Activated CD4-positive, alpha-beta T cell treated with anti-CD3 and anti-CD28 coated beads, Interleukin-2, amount 10 ng/mL, durations not matched to agents 7 days and 5 days (primary cell): ENCODE measurements at regions not wholly inside any gene's neighbourhood (a gene's known extent, or its start where the extent isn't known, plus 50 kb on each side); places are given as distances from the start of the nearest gene placed in this dataset.
"Not testable (repeated sequence)": the region's sequence is repeated elsewhere in the genome, so short reads cannot be mapped to it uniquely, and the experiment has no call there.

Experiments used
- CTCF ChIA-PET: fragments of 350-600 bp; sonication (Branson Sonifier 250); formaldehyde crosslinking; loops from one replicate; lab custom pipeline; 2021; ENCODE audit warnings: antibody characterized with exemption; lab: Charles Lee
- POLR2A ChIA-PET: fragments of 350-600 bp; sonication (Branson Sonifier 250); formaldehyde crosslinking; loops from one replicate; lab custom pipeline; 2021; ENCODE audit warnings: antibody characterized with exemption; lab: Charles Lee
- DNase-seq: peaks from one replicate; pipeline ENCODE4 v3.0.0-alpha.2; 2020
- H3K27ac Mint-ChIP-seq: one replicate; pipeline ENCODE4 v1.8.0; 2021; ENCODE audit warnings: mild to moderate bottlenecking, moderate library complexity, mixed read lengths
- H3K27me3 Mint-ChIP-seq: one replicate; pipeline ENCODE4 v1.8.0; 2021; ENCODE audit warnings: mixed read lengths
- H3K36me3 Mint-ChIP-seq: one replicate; pipeline ENCODE4 v1.8.0; 2021; ENCODE audit warnings: low read depth, mixed read lengths
- H3K4me1 Mint-ChIP-seq: one replicate; pipeline ENCODE4 v1.8.0; 2021; ENCODE audit warnings: mixed read lengths
- H3K4me3 Mint-ChIP-seq: one replicate; pipeline ENCODE4 v1.8.0; 2021; ENCODE audit warnings: mild to moderate bottlenecking, moderate library complexity, mixed read lengths
- H3K9me3 Mint-ChIP-seq: one replicate; pipeline ENCODE4 v1.8.0; 2021; ENCODE audit warnings: mixed read lengths

GRCh38 chr12:28046600-28046999 lies 74.1 kb upstream of the PTHLH start:
- H3K27me3 Mint-ChIP-seq, H3K36me3 Mint-ChIP-seq, H3K4me3 Mint-ChIP-seq, DNase-seq, POLR2A ChIA-PET, H3K4me1 Mint-ChIP-seq, H3K9me3 Mint-ChIP-seq, H3K27ac Mint-ChIP-seq: not testable (repeated sequence)
- CTCF ChIA-PET, result interaction anchor here (0.6 kb wide), 1 partner anchor 1212 kb away, joined by 4 read pairs; no protein-coding TSS in a partner anchor

DNA sequence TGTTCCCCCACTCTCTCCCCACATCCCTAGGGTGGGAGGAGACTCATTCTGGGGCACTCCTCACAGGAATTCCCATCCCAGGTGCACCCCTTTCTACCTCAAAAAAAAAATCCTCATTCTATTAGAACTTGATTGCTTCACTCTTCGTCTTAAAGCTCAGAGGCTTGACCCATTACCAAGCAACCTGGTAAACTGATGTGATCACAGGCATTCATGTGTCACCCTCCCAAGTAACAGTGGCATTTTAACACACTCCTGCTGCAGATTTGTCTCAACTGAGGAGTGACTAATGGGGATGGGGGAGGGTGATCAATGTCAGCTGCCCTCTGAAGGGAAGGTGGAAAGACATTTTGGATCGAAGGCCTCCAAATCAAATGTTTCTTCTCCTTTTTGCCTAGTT lies 78.1 kb upstream of the PTHLH start:
- POLR2A ChIA-PET, result interaction anchor here (0.6 kb wide), 1 partner anchor 79 kb away, joined by 4 read pairs; no protein-coding TSS in a partner anchor
- no peaks in the 10 kb centered on the region for H3K27me3 Mint-ChIP-seq
- H3K4me3 Mint-ChIP-seq, result no peak overlapping the region
- H3K27ac Mint-ChIP-seq, result no peak overlapping the region
- no peaks in the 10 kb centered on the region for H3K4me1 Mint-ChIP-seq
- no peaks in the 10 kb centered on the region for H3K36me3 Mint-ChIP-seq
- CTCF ChIA-PET, result no interaction called here
- peaks cover 4% of the 10 kb centered on the region for H3K9me3 Mint-ChIP-seq
- no peak for DNase-seq

DNA sequence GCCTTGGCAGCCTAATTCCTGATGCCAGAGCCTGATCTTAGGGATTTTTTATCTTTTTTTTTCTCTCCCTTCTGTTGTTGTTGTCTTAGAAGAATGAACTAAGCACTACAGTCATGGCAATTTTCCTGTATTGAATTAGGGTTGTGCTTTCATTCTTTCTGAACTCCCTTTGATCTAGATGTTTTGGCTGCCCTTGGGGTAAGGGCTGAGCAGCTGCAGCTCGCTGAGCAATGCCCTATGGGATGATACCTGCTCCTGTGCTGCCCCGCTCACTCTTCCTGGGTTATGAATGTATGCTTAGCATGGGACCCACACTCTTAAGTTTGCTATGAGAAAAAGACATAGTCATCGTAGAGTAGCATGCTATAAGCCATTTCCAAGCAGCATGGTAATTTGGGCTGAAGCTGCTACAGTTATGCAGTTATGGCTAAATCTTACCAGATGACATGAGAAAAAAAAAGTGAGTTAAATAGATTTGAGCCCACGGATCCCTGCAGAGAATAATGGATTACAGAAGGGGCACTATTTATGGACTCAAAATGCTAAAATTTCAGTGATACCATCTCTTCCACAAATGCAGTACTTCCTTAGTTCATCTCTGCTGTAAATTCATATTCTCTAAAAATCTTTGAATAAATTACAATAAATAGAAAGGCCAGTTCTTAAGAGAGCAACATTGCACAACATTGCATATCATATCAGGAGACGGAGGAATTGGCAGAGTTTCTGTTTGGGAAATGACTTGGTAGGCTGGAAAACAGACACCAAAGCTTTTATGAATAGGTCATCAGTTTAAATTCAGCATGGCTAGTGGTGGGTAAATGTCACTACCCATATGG lies 79.2 kb upstream of the PTHLH start:
- Mint-ChIP-seq H3K27me3 (no peaks in the 10 kb centered on the region), H3K4me3 (no peak overlapping the region), H3K36me3 (no peaks in the 10 kb centered on the region), H3K9me3 (no peaks in the 10 kb centered on the region), H3K4me1 (no peaks in the 10 kb centered on the region), H3K27ac (no peak overlapping the region)
- ChIA-PET POLR2A (no interaction called here), CTCF (no interaction called here)
- no peak for DNase-seq

DNA sequence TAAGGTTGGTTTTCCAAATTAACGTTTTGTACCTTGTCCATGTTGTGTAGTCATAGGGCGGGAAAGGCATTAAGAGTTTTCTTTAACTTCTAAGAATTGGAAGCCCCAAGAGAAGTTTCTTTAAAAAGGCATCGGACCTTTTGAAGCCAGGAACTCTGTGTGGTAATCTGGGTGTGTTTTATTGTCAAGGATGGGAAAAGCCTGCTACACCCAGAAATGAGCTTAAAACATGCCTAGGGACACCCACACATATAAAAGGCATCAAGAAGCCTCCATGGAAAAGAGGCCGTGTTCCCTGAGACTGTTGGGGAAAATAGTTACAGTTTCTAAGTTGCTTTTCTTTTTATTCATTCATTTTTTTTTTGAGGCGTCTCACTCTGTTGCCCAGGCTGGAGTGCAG lies 81.0 kb upstream of the PTHLH start:
- Mint-ChIP-seq H3K36me3 (no peaks in the 10 kb centered on the region), H3K4me1 (no peaks in the 10 kb centered on the region), H3K4me3 (no peak overlapping the region), H3K27me3 (no peaks in the 10 kb centered on the region), H3K27ac (no peak overlapping the region), H3K9me3 (no peaks in the 10 kb centered on the region)
- POLR2A ChIA-PET, result no interaction called here
- DNase-seq, result no peak
- CTCF ChIA-PET, result no interaction called here

GRCh38 chr12:28054583-28054982 lies 82.0 kb upstream of the PTHLH start:
- Mint-ChIP-seq H3K9me3 (no peaks in the 10 kb centered on the region), H3K4me3 (no peak overlapping the region), H3K4me1 (no peaks in the 10 kb centered on the region), H3K27ac (no peak overlapping the region), H3K36me3 (no peaks in the 10 kb centered on the region), H3K27me3 (no peaks in the 10 kb centered on the region)
- ChIA-PET CTCF (no interaction called here), POLR2A (no interaction called here)
- DNase-seq, result no peak

GRCh38 chr12:28057856-28058615 lies 85.5 kb upstream of the PTHLH start:
- no peaks in the 10 kb centered on the region for H3K36me3 Mint-ChIP-seq
- H3K9me3 Mint-ChIP-seq, result no peaks in the 10 kb centered on the region
- H3K4me3 Mint-ChIP-seq, result no peak overlapping the region
- no peak overlapping the region for H3K27ac Mint-ChIP-seq
- H3K4me1 Mint-ChIP-seq, result no peaks in the 10 kb centered on the region
- no peak for DNase-seq
- ChIA-PET POLR2A (no interaction called here), CTCF (no interaction called here)
- H3K27me3 Mint-ChIP-seq, result no peaks in the 10 kb centered on the region

DNA sequence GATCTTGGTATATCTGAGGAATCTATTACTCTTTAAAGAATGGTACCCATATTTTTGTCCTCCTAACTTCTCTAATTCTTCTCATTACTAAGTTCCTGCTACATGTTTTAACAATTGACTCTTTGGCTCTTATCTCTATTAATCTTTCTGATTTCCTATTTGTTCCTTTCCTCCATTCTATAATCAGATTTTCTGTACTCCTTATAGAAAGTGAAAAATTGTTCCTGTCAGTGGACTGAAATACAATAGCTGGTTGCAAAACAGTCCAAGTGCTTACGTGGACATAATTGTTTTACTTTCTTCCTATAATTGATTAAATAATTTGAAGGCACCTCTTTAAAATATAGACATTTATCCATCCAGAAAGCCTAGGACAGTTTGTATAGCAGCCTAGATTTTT lies 86.7 kb upstream of the PTHLH start:
- DNase-seq, result no peak
- H3K4me1 Mint-ChIP-seq, result no peaks in the 10 kb centered on the region
- no peaks in the 10 kb centered on the region for H3K27me3 Mint-ChIP-seq
- no peak overlapping the region for H3K4me3 Mint-ChIP-seq
- no peak overlapping the region for H3K27ac Mint-ChIP-seq
- ChIA-PET CTCF (no interaction called here), POLR2A (no interaction called here)
- H3K9me3 Mint-ChIP-seq, result no peaks in the 10 kb centered on the region
- no peaks in the 10 kb centered on the region for H3K36me3 Mint-ChIP-seq

- Mint-ChIP-seq H3K27ac (no peak overlapping the region), H3K4me1 (no peaks in the 10 kb centered on the region), H3K9me3 (no peaks in the 10 kb centered on the region), H3K36me3 (no peaks in the 10 kb centered on the region), H3K27me3 (no peaks in the 10 kb centered on the region), H3K4me3 (no peak overlapping the region)
- CTCF ChIA-PET, result no interaction called here
- POLR2A ChIA-PET, result no interaction called here
- DNase-seq, result no peak
These were observed 87.1 kb upstream of the PTHLH start for GRCh38 chr12:28059668-28060067.

- POLR2A ChIA-PET, result no interaction called here
- Mint-ChIP-seq H3K27me3 (no peaks in the 10 kb centered on the region), H3K4me1 (no peaks in the 10 kb centered on the region), H3K9me3 (no peaks in the 10 kb centered on the region), H3K4me3 (no peak overlapping the region), H3K27ac (no peak overlapping the region), H3K36me3 (no peaks in the 10 kb centered on the region)
- DNase-seq, result no peak
- CTCF ChIA-PET, result no interaction called here
These were observed 88.3 kb upstream of the PTHLH start for GRCh38 chr12:28060871-28061270.

GRCh38 chr12:28063355-28063880 lies 90.9 kb upstream of the PTHLH start:
- CTCF ChIA-PET, result no interaction called here
- POLR2A ChIA-PET, result interaction anchor here (0.6 kb wide), 1 partner anchor 160 kb away, joined by 4 read pairs; no protein-coding TSS in a partner anchor
- H3K4me1 Mint-ChIP-seq, result no peaks in the 10 kb centered on the region
- no peaks in the 10 kb centered on the region for H3K36me3 Mint-ChIP-seq
- DNase-seq, result no peak
- no peak overlapping the region for H3K27ac Mint-ChIP-seq
- H3K4me3 Mint-ChIP-seq, result no peak overlapping the region
- no peaks in the 10 kb centered on the region for H3K27me3 Mint-ChIP-seq
- H3K9me3 Mint-ChIP-seq, result no peaks in the 10 kb centered on the region

DNA sequence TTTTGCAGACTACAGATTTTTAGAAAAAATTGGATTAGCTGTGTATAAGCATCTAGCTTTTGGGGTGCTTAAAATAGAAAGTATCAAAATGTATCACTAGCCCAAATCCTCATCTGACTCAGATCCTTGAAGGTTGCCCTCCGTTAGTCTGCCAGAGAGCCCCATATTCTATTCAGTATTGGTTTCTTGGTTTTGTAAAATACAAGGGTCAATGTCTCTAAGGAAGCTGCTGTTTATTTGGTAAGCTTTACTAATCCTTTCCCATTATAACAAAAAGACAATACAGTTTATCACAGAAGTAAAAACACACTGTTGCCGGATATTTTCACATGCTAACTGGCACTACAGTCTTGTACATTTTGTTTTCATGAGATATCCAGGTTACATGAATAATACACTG lies 92.8 kb upstream of the PTHLH start:
- no peaks in the 10 kb centered on the region for H3K36me3 Mint-ChIP-seq
- H3K4me1 Mint-ChIP-seq, result no peaks in the 10 kb centered on the region
- H3K9me3 Mint-ChIP-seq, result no peaks in the 10 kb centered on the region
- no peak overlapping the region for H3K27ac Mint-ChIP-seq
- no peak for DNase-seq
- CTCF ChIA-PET, result no interaction called here
- H3K27me3 Mint-ChIP-seq, result no peaks in the 10 kb centered on the region
- H3K4me3 Mint-ChIP-seq, result no peak overlapping the region
- POLR2A ChIA-PET, result interaction anchor here (0.7 kb wide), 1 partner anchor 96 kb away, joined by 4 read pairs; no protein-coding TSS in a partner anchor

- CTCF ChIA-PET, result no interaction called here
- H3K27me3 Mint-ChIP-seq, result no peaks in the 10 kb centered on the region
- H3K9me3 Mint-ChIP-seq, result no peaks in the 10 kb centered on the region
- no peaks in the 10 kb centered on the region for H3K36me3 Mint-ChIP-seq
- POLR2A ChIA-PET, result no interaction called here
- DNase-seq, result no peak
- H3K27ac Mint-ChIP-seq, result no peak overlapping the region
- H3K4me3 Mint-ChIP-seq, result no peak overlapping the region
- no peaks in the 10 kb centered on the region for H3K4me1 Mint-ChIP-seq
These were observed 93.5 kb upstream of the PTHLH start for GRCh38 chr12:28065889-28066630.

DNA sequence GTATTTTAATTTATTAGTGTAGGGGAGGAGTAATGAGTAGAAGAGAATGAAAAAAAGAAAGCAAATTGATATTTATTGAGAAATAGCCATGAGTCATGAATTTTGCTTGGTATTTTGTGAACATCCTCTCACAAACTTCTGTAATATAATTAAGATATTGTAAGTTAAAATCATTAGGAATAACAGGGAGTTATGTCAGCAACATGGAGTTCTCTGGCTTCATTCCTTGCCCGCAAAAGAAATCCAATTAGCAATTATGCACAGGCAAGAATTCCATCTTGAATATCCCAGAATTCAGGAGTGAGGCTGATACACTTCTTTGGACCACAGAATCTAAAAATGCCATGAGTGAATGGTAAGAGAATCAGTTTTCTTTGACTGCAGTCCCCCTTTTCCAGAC lies 94.3 kb upstream of the PTHLH start:
- no peak for DNase-seq
- H3K36me3 Mint-ChIP-seq, result no peaks in the 10 kb centered on the region
- H3K9me3 Mint-ChIP-seq, result peaks cover 2% of the 10 kb centered on the region
- POLR2A ChIA-PET, result no interaction called here
- H3K27me3 Mint-ChIP-seq, result no peaks in the 10 kb centered on the region
- no peak overlapping the region for H3K27ac Mint-ChIP-seq
- no peaks in the 10 kb centered on the region for H3K4me1 Mint-ChIP-seq
- no peak overlapping the region for H3K4me3 Mint-ChIP-seq
- CTCF ChIA-PET, result no interaction called here
